GM19351 (cell line): ENCODE measurements at regions not wholly inside any gene's neighbourhood (a gene's known extent, or its start where the extent isn't known, plus 50 kb on each side); places are given as distances from the start of the nearest gene placed in this dataset.
"Not testable (repeated sequence)": the region's sequence is repeated elsewhere in the genome, so short reads cannot be mapped to it uniquely, and the experiment has no call there.

Source experiments
- ATAC-seq: cut with Tn5 transposase; IDR thresholded peaks from one replicate; pipeline ENCODE4 v1.9.1; 2021; ENCODE audit warnings: mild to moderate bottlenecking, moderate library complexity; ENCODE audit not compliant: unreplicated experiment

- no peak for ATAC-seq
Measured at GRCh38 chr10:111261081-111261615, 184.3 kb downstream of the ADRA2A start.

DNA sequence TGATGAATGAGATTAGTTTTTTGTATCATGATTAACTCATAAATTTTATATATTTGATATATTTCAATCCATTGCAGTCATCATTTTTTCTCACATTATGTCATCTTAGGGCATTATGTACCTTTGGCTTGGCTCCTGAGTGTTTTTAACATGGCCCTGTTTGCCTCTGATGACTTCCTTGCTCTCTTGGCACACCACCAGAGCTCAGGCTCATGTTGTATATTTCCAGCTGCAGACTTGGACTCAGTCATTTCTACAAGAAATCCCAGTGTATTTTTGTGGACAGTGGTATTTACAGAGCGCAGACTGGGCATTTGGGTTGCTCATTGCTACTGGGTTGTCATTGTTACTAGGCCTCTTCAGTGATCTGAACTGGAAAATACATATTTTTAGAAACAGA is 188.5 kb downstream of the ADRA2A start:
- no peak for ATAC-seq

DNA sequence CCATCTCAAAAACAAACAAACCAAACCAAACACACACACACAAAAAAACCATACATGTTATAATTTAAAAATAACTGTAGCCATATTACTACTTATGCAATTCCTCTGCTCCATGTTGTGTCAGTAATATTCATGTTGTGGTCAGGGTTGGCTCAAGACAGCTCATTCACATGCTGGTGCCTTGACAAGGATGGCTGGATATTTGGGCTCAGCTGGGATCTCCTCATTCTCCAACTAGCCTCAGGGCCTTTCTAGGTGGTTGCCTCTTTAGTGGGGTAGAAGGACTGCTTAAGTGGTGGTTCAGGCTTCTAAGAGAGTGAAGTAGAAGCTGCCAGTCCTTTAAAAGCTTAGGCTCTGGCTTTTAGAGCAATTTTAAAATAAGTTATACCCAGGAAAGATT is 189.3 kb downstream of the ADRA2A start:
- ATAC-seq, result no peak

- ATAC-seq, result no peak
Measured at GRCh38 chr10:111267673-111268072, 190.8 kb downstream of the ADRA2A start.

GRCh38 chr10:111273235-111273634 is 196.4 kb downstream of the ADRA2A start:
- ATAC-seq, result no peak

DNA sequence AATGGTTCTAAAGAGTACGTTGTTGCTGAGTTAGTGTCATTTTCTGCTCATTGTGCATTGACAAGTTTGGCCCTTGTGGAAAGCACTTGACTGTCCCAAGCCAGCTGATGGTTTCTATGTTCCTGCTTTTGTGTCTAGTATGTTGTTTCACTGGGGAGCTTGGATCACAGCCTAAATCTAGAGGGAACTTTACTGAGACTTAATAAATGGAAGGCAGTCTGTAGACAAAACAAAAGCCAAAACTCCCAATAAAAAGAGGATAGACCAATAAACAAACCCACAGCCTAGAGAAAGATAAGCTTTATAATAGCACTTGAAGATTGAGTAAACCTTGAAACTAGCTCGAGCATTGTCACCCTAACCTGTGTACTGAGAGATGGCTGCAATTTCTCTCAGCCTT is 196.8 kb downstream of the ADRA2A start:
- ATAC-seq, result no peak

DNA sequence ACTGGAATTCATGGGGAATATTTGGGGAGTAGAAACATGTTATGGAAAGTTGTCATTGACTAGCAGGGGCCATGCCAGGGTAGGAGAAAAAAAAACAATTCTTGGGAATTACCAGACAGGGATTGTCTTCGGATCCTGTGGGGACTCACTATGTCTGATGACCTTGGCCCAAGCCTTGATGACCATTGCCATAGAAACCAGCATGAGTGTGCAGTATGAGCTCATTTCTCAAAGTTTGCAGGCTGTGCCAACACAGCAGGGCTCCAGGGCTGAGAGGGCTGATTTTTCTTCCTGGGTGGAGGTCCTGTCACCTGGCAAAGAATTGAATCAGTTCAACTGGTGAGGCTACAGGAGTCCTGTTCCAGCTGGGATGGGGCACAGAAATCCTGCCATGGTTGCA is 198.3 kb downstream of the ADRA2A start:
- ATAC-seq, result no peak

GRCh38 chr10:111277661-111278060 is 200.8 kb downstream of the ADRA2A start:
- no peak for ATAC-seq

DNA sequence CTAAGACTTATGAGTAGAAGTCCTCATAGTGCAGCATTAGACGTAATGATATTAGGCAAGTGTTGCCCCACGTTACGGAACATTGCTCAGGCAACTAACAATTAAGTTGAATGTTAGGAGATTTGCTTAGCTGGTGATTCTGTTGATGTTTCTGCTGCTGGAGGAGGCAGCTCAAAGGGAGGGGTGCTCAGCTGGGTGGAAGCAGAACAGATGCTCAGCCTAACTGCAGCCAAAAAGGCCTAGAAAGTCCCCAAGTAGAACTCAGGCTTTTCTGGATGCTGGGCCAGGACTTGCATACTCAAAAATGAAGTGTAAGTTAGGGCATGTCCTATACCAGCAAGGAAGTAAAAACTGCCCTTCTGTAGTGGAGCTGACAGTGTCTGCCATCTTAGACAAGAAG is 201.4 kb downstream of the ADRA2A start:
- ATAC-seq, result no peak

GRCh38 chr10:111281516-111281915 is 204.7 kb downstream of the ADRA2A start:
- ATAC-seq, result no peak

DNA sequence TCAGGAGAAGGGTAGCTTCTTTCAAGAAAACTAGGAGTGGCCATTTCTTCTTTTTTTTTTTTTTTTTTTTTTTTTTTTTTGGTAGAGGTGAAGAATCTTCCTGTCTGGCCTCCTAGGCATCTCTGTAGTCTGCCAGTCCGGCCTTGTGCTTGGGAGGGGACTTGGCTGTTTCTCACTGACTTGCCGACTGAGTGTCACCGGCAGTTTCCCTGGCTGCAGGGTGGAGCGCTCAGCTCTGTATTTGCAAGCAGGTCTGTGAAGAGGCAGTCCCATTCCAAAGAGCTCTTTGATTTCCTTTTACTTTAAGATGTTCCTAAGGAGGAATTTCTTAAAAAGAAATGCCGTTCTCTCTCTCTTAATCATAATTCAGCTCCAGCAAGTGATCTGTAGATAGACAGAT is 212.6 kb downstream of the ADRA2A start:
- no peak for ATAC-seq

DNA sequence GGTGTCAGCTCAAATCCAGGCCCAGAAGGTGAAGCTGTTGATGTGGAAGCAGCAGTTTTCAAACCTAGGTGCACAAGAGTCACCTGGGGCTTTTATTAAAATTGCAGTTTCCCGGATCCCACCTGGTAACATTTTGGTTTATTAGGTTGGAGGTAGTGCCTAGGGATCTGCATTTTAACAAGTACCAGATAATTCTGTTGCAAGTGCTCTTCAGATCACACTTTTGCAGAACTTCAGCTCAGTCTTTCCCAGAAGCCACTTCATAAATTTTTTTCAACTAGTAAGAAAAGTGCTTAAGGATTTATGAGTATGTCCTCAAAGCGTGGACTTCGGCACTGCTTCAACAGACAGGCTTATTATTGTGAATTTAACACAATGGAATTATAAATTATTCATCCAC is 213.8 kb downstream of the ADRA2A start:
- ATAC-seq, result no peak

GRCh38 chr10:111295788-111296187 is 219.0 kb downstream of the ADRA2A start:
- no peak for ATAC-seq

DNA sequence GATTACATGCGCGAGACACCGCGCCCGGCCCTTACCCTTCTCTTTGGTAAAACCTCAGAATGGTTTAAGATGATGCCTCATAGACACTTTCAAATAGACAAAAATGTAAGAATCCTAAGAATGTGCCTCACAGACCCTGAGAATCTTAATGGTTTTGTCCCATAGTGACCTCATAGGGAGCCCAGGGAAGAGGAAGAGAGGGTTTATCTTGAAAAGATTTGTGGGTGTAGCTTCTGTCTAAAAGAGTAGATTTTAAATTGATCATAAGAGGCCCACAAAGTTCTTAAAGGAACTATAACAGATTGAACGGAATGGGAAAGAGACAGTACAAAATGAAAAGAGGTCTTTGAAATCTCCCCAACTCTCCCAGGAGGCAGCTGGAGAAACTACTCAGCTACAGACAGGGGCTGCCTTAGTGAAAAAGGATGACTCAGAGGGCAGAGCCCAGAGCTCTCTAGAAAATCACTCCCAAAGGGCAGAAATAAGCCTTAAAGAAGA is 220.6 kb downstream of the ADRA2A start:
- ATAC-seq, result no peak

GRCh38 chr10:111298031-111298430 is 221.2 kb downstream of the ADRA2A start:
- no peak for ATAC-seq

DNA sequence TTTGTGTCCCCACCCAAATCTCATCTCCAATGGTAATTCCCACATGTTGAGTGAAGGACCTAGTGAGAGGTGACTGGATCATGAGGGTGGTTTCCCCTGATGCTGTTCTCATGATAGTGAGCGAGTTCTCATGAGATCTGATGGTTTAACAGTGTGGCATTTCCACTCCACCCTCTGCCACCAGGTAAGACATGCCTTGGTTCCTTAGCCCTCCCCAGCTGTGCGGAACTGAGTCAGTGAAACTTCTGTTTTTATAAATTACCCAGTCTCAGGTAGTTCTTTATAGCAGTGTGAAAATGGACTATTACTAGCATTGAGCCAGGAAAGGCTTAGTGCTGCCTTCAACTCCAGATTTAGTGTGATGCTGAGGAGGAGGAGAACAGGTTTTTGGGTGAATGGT is 222.2 kb downstream of the ADRA2A start:
- no peak for ATAC-seq

GRCh38 chr10:111303887-111304286 is 227.1 kb downstream of the ADRA2A start:
- no peak for ATAC-seq

GRCh38 chr10:111316722-111317212 is 239.9 kb downstream of the ADRA2A start:
- no peak for ATAC-seq

GRCh38 chr10:111319866-111320265 is 243.0 kb downstream of the ADRA2A start:
- ATAC-seq, result no peak

- ATAC-seq, result no peak
Measured at GRCh38 chr10:111323389-111323966, 246.6 kb downstream of the ADRA2A start.

DNA sequence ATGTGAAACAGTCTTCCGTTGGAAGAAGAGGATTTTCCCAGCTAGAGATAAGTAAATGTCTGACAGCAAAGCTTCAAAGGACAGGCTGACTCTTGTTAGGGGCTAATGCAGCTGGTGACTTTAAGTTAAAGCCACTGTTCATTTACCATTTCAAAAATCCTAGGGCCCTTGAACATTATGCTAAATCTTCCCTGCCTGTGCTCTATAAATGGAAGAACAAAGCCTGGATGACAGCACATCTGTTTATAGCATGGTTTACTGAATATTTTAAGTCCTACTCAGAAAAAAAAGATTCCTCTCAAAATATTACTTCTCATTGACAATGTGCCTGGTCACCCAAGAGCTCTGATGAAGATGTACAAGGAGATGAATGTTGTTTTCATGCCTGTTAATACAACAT is 255.3 kb downstream of the ADRA2A start:
- not testable (repeated sequence) for ATAC-seq

- ATAC-seq, result no peak
Measured at GRCh38 chr10:111335826-111336225, 259.0 kb downstream of the ADRA2A start.

DNA sequence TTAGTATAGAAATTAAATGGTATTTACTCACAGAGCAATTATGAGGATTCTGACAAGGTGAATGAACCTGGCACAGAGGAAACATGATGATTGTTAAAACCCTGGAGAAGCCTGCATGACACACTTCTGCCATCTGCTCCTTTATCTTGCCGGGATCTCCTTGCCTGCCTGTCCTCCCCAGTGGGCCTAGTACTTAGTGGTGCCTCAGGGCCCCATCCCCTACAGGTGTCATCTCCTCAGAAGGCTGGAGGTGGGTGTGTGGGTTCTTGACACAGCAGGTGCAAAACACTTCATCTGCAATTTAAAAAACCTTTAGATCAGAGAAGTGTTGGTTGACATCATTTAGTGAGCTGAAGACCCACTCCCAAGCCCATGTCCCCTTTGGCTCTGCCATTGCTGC is 261.2 kb downstream of the ADRA2A start:
- ATAC-seq, result peak; percentile 27
